Fibroblast of peridontal ligament (primary cell): ENCODE measurements at regions not wholly inside any gene's neighbourhood (a gene's known extent, or its start where the extent isn't known, plus 50 kb on each side); places are given as distances from the start of the nearest gene placed in this dataset.

Source experiments
- DNase-seq: peaks from one replicate; pipeline ENCODE4 v3.0.0-alpha.2; 2010; ENCODE audit errors: extremely low read depth

- DNase-seq, result peak; percentile 73
These were observed 793.6 kb upstream of the INTU start for GRCh38 chr4:126838941-126839679.

GRCh38 chr4:126843492-126844067 is 789.2 kb upstream of the INTU start:
- DNase-seq, result no peak

- peak; percentile 85 for DNase-seq
These were observed 782.5 kb upstream of the INTU start for GRCh38 chr4:126850286-126850685.

GRCh38 chr4:126851391-126851790 is 781.4 kb upstream of the INTU start:
- peak; percentile 67 for DNase-seq

- DNase-seq, result no peak
These were observed 779.0 kb upstream of the INTU start for GRCh38 chr4:126853715-126854114.

- no peak for DNase-seq
These were observed 775.9 kb upstream of the INTU start for GRCh38 chr4:126856906-126857305.

- DNase-seq, result no peak
These were observed 773.4 kb upstream of the INTU start for GRCh38 chr4:126859314-126859713.

- DNase-seq, result no peak
These were observed 772.9 kb upstream of the INTU start for GRCh38 chr4:126859872-126860271.

GRCh38 chr4:126860308-126860707 is 772.4 kb upstream of the INTU start:
- no peak for DNase-seq

GRCh38 chr4:126869967-126870366 is 762.8 kb upstream of the INTU start:
- no peak for DNase-seq

- DNase-seq, result no peak
These were observed 760.9 kb upstream of the INTU start for GRCh38 chr4:126871810-126872209.

- DNase-seq, result no peak
These were observed 758.2 kb upstream of the INTU start for GRCh38 chr4:126874533-126874932.

GRCh38 chr4:126888968-126889367 is 743.8 kb upstream of the INTU start:
- DNase-seq, result peak; percentile 66

- DNase-seq, result peak; percentile 67
These were observed 742.4 kb upstream of the INTU start for GRCh38 chr4:126890383-126890782.

- peak; percentile 33 for DNase-seq
These were observed 741.8 kb upstream of the INTU start for GRCh38 chr4:126890994-126891393.

- no peak for DNase-seq
These were observed 737.8 kb upstream of the INTU start for GRCh38 chr4:126894963-126895362.

GRCh38 chr4:126895988-126896570 is 736.7 kb upstream of the INTU start:
- no peak for DNase-seq

- DNase-seq, result no peak
These were observed 735.7 kb upstream of the INTU start for GRCh38 chr4:126897038-126897437.

- DNase-seq, result no peak
These were observed 733.9 kb upstream of the INTU start for GRCh38 chr4:126898815-126899214.

GRCh38 chr4:126899331-126899801 is 733.4 kb upstream of the INTU start:
- peak; percentile 94 for DNase-seq

GRCh38 chr4:126906466-126906865 is 726.3 kb upstream of the INTU start:
- DNase-seq, result no peak

GRCh38 chr4:126907389-126907788 is 725.4 kb upstream of the INTU start:
- DNase-seq, result no peak

GRCh38 chr4:126916049-126916625 is 716.6 kb upstream of the INTU start:
- DNase-seq, result peak; percentile 78
